ENCODE measurements at regions not wholly inside any gene's neighbourhood (a gene's known extent, or its start where the extent isn't known, plus 50 kb on each side); places are given as distances from the start of the nearest gene placed in this dataset.

DNA sequence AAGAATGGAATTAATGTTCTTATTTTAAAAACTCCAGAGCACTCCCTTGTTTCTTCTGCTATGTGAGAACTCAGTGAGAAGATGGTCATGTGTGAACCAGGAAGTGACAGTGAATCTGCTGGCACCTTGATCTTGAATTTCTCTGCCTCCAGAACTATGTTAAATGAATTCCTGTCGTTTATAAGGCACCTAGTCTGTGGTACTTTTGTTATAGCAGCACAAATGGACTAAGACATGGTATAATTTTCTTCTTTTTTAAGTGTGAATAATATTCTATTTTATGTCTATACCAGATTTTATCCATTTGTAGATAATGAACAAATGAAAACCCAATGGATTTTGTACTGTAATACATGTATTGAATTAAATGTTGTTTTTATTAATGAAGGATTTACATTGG lies 601.9 kb upstream of the REG3G start:
- no peak for DNase-seq (ENCODE audit: low read depth in 2 of 2)

DNA sequence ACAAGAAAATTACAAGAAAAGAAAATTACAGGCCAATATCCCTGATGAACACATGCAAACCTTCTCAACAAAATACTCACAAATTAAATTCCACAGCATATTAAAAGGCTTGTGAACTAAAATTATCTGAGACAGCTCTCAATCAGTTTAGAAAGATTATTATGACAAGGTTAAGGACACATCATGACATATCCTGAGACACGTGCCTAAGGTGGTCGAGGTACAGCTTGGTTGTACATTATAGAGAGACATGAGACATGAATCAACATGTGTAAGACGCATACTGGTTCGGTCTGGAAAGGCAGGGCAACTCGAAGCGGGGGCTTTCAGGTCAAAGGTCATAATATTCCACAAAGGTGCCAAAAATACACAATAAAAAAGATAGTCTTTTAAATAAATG lies 598.3 kb upstream of the REG3G start:
- DNase-seq (ENCODE audit: low read depth in 2 of 2), result no peak

DNA sequence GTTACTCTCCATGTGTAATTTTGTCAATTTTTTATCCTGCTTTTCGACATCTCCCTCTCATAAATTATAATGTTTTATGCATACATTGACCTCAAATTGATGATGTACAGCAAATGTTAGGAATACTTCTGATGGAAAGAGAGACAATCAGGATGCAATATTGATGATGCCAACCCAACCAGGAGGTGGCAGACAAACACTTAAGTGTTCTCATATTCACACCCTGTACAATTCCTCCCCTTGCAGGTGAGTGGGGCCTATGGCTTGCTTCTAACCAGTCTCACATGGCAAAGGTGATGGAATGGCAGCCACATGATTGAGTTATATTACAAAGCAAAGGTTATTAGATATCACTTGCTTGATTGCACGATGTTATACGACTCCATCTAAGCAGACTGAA lies 594.3 kb upstream of the REG3G start:
- no peak for DNase-seq (ENCODE audit: low read depth in 2 of 2)

DNA sequence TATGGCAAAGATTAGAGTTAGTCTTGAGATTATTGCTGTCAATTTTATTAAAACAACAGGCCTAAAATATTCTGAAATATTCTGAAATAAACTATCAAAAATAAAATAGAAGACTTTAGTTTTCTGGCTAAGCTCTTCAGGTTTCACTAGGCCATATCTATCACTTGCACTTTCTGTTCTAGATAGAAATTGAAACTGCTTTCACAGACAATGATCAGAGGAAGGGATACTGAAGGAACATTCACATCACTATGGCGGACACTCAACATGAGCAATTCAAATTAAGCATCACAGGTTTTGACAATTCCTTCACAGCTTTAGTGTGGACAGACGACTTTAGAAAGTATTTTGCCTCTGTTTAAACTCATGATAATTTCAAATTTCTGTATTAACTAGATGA lies 586.4 kb upstream of the REG3G start:
- DNase-seq (ENCODE audit: low read depth in 2 of 2), result no peak

DNA sequence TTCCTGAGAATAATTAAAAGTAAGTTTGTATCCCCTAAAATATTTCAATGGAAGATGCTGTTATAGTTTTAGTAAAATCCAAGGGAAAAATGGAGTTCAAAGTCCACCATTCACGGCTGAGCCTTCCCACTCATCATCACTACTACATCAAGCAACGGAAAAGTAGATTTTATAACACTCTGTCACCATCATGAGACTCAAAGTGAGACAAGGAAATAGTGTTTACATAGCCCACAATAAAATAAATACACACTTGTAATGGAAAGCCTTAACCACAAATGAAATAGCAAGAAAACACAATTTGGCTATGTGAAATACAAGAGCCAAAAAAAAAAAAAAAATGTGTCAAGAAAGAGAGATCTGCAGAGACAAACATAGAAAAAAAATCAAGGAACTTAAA lies 569.9 kb upstream of the REG3G start:
- no peak for DNase-seq (ENCODE audit: low read depth in 2 of 2)

DNA sequence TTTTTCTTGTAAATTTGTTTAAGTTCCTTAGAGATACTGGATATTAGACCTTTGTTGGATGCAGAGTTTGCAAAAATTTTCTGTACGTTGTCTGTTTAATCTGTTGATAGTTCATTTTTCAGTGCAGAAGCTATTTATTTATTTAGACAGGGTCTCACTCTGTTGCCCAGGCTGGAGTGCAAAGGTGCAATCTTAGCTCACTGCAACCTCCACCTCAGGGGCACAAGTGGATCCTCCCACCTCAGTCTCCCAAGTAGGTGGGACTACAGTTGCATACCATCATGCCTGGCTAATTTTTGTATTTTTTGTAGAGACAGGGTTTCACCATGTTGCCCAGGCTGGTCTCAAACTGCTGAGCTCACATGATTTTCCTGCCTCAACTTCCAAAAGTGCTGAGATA lies 568.2 kb upstream of the REG3G start:
- DNase-seq (ENCODE audit: low read depth in 2 of 2), result no peak

DNA sequence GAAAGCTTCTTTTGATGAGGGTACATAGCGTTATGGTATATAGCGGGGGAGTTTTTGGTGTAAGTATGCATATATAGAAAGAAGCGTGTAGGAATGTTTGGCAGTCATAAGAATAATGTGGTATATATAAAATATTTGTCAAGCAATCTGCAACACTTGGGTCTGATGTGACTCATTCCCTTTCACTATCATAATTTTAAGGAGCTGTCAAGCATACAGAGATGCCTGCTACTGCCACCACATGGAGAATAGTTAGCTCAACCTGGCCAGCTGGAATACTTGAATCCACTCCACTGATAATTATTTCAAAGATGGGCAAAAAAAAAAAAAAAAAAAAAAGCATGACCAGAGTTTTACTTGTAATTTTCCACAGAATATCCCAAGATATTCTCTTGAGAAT lies 559.8 kb upstream of the REG3G start:
- DNase-seq (ENCODE audit: low read depth in 2 of 2), result no peak

DNA sequence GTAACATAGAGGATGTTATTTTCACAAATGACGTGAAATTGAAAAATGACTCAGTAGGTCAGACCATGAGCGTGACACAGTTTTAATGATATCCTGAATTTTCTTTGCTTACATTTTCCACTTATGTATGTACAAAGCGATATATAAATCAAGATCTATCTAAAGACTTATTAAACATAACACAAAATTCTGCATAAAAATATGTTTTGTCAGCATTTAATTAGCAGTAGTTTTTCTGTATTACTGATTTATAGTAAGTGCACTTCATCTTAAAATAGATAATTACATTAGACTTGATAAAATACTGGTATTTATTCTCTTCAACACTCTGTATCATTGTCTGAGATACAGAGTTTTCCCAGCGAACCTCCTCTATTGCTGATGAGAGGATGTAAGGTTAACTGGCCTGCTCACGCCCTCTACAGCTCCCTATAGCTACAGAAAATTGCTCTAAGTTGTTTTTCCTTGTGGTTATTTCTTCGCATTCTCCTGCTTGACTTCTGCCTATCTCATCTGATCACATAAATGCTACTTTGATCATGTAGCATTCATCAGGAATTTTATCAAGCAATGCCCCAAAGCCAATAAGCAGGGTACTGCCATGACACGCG lies 548.8 kb upstream of the REG3G start:
- DNase-seq (ENCODE audit: low read depth in 2 of 2), result no peak

DNA sequence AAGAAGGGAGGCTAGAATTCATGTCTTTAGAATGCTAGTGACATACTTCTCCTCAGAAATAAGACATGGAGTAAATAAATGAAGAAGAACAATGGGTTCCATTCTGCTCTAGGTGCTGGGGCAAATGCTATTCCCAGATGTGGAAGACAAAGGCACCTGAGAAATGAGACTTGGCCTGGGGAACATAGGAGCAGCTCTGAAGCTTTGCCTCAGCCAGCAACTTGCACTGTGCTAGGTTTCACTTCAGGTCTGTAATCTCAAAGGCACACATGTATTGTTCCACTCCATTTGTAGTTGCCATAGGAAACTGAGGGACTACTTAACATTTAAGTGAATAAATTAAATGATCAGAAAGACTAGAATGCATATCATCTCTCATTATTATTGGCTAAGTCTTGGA lies 538.9 kb upstream of the REG3G start:
- DNase-seq (ENCODE audit: low read depth in 2 of 2), result no peak

DNA sequence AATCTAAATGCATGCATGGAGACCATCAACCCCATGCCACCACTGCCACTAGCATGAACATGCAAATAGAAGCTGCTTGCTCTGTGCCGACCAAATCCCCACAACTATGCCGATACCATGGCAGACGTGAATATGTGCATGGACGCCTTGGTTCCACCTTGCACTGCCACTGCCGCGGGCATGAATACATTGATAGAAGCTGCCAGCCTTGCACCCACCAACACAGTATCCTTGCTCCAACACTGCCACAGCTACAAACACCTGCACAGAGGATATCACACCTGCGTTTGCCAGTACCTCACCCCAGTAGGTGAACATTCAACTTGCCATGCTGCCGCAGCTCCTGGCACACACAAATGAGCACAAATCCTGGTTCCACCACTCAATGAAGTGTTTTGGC lies 527.4 kb upstream of the REG3G start:
- no peak for DNase-seq (ENCODE audit: low read depth in 2 of 2)

DNA sequence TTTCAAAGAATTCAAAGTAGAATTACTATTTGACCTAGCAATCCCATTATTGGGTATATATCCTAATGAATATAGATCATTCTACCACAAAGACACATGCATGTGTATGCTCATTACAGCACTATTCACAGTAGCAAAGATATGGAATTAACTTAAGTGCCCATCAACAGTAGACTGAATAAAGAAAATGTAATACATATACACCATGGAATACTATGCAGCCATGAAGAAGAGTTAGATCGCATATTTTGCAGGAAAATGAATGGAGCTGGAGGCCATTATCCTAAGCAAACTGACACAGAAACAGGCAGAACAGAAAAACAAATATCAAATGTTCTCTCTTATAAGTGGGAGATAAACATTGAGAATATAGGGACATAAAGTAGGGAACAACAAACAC lies 519.2 kb upstream of the REG3G start:
- no peak for DNase-seq (ENCODE audit: low read depth in 2 of 2)

DNA sequence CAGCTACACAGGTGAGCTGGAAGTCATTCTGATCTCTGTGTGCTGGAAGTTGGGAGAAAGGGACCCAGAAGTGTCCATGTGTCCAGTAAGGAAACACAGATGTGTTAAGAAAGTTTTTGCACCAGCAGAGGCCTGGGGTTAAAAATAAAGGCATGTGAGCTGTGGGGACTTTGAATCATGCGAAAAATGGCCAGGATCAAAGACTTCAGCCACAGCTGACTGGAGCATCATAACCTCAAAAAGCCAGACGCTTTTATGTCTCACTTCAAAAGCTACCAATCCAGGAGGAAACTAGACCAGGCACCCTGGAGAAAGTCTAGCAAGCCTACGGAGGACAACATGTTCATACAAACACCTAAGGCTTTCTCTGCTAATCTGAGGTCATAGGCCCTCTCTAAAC lies 503.6 kb upstream of the REG3G start:
- DNase-seq (ENCODE audit: low read depth in 2 of 2), result no peak

DNA sequence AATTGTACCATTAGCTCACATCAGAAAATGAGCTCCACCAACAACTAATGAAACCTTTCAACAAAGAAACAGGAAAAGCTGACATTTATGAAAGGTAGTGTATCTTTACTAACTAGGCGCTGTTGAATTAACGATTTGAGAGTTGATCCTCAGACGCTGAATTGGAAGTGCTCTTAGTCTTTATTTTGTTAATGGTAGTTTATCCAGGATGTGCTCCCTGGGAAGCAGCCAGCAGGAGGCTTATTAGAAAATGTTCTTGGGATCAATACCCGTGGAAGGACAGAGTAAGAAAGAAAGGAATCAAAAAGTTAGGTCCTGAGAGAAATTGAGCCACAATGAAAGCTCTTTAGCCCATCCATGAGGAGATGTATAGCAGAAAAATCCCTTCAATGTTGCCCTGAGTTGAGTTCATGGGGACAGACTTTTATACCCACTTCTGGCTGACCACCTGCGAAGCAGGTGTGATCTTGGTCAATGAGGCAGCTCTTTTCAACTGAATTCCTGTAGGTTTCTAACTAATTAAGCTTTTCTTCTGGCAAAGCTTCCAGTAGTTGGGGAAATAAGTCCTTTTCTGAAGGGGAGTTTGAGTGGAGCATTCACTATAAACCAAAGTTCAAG lies 492.6 kb upstream of the REG3G start:
- no peak for DNase-seq (ENCODE audit: low read depth in 2 of 2)

DNA sequence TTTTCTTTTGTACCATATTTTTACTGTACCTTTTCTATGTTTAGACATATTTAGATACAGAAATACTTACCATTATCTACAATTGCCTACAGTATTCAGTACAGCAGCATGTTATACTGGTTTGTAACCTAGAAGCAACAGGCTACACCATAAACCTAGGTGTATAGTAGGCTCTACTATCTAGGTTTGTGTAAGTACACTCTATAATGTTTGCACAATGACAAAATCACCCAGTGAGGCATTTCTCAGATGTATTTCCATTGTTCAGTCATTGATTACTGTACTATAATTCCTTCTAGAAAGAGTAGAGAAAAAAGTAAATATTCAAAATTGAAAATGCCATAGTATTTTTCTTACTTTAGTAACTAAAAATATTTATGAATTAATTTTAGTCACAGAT lies 490.1 kb upstream of the REG3G start:
- DNase-seq (ENCODE audit: low read depth in 2 of 2), result no peak

DNA sequence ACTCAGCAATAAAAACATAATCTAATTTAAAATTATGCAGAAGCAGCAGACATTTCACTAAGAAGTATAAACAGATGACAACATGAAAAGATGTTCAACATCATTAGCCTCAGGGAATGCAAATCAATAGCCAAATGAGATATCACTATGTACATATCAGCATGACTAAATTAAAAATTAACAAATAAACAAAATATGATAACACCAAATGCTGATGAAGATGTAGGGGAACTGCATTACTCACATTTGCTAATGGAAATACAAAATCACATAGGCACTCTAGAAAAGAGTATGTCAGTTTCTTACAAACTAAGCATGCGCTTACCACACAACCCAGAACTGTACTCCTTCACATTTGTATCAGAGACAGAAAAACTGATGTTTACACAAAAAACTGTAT lies 487.2 kb upstream of the REG3G start:
- DNase-seq (ENCODE audit: low read depth in 2 of 2), result no peak

DNA sequence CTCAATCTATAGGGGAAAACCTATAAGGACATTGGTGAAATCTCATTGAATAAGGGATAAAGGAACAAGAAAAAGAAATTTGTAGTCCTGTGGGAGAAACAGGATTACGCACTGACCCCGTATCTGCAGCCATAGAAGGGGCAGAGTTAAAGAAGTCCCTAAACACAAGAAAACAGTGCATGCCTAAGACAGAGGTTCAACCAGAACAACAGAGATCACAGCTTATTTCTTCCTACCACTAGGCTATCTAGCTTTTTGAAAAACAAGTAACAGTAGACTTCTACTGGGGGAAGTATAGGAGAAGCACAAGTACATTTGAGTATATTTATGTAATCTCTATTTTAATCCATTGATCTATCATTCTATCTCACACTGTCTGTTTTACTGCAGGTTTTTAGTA lies 485.2 kb upstream of the REG3G start:
- DNase-seq (ENCODE audit: low read depth in 2 of 2), result no peak

DNA sequence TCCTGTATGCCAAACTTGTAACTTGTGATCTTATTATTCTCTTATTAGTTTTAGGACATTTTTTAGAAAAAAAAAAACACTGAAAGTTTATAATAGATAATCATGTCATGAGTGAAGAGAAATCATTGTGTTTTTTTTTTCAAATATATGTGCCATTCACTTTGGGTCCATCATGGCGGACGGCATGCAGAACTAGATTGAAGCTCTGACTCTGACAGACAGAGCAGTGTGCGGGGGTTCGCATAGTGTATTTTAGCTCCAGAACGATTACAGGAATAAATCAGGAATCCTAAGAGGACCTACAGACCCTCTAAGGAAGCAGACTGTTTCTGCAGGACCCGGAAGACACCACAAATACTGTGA lies 484.4 kb upstream of the REG3G start:
- DNase-seq (ENCODE audit: low read depth in 2 of 2), result no peak

DNA sequence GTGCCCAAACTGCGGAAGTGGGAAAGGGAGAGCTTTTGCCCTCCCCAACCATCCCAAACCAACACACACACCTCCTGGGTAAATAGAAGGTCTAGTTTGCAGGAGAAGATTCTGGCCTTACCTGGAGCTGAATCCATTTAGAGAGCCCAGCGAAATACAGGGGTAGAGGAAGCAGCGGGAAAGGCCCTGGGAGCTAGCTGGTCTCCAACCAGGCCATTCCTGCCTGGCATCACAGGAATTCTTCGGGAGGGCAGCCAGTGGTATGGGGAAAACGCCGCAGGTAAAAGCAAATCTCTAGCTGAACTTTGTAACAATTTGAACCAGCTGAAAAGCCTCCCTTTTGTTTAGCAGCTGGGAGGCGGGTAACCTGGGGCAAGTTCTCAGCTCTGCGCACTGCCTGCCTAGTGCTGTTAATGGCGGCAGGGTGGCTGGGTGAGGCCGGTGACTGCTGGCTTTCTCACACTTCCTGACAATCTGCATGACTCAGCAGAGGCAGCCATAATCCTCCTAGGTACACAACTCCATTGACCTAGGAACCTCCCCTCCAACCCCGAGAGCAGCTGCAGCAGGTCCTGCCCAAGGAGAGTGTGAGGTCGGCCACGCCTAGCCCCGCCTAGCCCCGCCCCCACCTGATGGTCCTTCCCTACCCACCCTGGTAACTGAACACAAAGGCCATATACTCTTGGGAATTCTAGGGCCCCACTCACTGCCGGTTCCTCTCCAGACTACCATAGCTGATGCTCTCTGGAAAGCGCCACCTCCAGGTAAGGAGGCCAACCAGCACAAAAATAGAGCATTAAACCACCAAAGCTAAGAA lies 483.8 kb upstream of the REG3G start:
- no peak for DNase-seq (ENCODE audit: low read depth in 2 of 2)

DNA sequence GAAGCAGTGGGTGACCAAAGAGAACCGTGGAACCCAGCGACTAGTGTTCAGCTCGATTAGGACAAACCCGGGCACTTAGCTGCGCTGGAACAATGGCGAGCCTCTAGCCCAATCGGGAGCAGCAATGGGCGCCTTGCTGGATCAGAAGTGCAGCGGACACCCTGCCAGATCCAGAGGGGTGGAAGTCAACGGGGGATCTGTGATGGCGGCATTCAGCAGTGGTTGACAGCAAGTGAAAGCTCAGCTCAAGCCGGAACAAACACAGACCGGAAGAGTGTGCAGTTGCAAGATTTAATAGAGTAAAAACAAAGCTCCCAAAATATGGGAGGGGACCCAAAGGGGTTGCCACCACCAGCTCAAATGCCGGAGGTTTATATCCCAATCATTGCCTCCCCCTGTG lies 478.7 kb upstream of the REG3G start:
- DNase-seq (ENCODE audit: low read depth in 2 of 2), result no peak

DNA sequence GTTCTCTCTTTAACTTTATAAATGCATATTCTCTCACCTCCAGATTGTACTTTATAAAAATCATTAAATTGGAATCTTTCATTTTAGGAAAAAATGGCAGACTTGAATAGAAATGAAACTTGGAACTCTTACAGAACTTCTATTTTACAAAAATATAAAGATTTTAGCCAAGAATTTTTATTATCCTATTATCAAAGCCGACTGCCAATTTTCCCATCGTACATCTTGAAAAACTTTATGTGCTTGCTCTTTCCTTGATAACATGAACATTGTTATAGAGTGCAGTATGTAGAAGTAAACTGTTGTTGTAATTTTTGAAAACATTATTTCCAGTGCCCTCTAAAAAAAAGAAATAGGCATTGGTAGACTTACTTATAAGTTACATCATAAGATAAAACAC lies 475.7 kb upstream of the REG3G start:
- no peak for DNase-seq (ENCODE audit: low read depth in 2 of 2)

DNA sequence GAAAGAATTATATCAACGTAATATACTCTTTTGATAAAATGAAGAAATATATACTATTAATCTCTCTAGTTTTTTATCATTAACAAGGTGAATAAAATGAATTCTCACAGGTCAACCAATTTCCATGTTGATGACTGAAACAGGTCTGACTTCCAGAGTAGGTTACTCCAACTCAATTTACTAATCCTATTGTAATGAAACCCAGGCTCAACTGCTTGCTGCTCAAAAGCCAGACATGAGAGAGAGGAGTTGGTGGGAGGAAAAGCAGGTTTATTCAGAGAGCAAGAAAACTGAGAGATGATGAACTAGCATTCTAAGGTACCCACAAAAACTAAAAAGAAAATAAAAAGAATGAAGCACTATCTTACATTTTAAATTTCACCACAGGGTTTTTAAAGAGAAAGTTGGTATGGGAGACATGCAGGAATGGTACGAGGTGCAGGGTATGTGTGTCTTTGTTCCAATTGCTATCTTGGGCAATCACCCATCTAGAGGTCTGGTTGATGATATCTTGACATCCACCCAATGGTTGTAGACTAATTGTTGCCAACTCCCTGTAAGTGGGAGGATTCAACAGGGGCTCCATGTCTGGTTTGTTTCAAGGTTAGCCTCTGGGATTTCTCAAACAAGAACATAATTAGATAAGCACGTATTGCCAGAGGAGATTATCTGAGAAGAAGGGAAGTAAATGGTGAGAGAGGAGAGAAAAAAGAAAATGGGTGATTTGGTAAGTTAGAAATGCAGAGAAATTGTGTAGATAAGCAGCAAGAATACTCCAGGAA lies 471.4 kb upstream of the REG3G start:
- DNase-seq (ENCODE audit: low read depth in 2 of 2), result no peak

DNA sequence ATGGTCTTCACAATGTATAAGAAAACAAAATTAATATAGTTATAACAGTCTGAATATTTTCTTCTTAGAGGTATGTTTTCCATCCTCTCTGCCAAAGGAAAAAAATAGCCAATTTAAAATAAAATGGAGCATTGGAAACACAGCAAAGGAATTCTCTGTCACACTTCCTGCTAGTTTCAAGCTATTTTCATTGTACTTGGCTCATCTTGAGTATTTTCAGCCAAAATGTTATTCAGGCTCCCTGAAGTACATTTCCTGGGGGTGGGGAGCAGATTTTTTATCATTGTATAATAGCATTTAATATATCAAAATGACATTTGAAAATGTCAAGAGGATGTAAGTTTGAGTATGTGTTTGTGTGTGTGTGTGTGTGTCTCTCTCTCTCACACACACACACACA lies 463.6 kb upstream of the REG3G start:
- no peak for DNase-seq (ENCODE audit: low read depth in 2 of 2)

DNA sequence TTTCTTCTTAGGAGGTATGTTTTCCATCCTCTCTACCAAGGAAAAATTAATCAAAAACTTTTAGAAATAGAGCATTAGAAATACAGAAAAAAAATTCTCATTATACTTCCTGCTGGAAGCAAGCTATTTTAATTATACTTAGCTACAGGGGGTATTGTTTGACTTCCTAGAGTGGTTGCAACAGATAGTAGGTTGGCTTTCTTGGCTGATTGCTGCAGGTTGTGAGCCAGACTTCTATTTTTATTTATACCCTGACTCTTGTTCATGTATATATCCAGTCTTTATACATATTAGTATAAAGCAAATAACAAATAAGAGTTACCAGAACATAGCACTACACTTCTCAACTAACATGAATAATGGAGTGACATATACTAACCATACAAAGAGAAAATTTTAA lies 460.8 kb upstream of the REG3G start:
- no peak for DNase-seq (ENCODE audit: low read depth in 2 of 2)
